ENCODE measurements at regions not wholly inside any gene's neighbourhood (a gene's known extent, or its start where the extent isn't known, plus 50 kb on each side); places are given as distances from the start of the nearest gene placed in this dataset.

DNA sequence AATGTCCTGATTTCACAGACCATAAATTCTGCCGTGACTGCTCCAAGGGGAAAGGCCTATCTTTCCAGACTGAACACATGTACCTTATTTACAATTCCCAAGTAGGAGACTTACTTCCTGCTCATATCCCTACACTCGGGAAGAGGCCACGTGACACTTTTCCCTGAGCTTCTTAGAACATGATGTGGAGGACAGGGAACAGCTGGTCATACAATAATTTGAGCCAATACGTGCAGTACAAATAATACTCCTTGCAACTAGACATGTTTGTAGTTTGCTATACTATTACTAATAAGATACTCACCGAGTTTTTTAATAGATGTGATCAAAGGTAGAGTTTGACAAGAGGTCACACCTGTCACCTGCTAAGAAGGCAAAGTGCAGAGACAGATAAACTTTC, 256.4 kb downstream of the SP3 start:
- TF ChIP-seq, protein P1, sequence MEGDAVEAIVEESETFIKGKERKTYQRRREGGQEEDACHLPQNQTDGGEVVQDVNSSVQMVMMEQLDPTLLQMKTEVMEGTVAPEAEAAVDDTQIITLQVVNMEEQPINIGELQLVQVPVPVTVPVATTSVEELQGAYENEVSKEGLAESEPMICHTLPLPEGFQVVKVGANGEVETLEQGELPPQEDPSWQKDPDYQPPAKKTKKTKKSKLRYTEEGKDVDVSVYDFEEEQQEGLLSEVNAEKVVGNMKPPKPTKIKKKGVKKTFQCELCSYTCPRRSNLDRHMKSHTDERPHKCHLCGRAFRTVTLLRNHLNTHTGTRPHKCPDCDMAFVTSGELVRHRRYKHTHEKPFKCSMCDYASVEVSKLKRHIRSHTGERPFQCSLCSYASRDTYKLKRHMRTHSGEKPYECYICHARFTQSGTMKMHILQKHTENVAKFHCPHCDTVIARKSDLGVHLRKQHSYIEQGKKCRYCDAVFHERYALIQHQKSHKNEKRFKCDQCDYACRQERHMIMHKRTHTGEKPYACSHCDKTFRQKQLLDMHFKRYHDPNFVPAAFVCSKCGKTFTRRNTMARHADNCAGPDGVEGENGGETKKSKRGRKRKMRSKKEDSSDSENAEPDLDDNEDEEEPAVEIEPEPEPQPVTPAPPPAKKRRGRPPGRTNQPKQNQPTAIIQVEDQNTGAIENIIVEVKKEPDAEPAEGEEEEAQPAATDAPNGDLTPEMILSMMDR (IDR thresholded peaks at IDR 0.05 in 8 of 11, conservative IDR thresholded peaks at IDR 0.05 in 3 of 11) = no peak
- no peak for TF ChIP-seq POLR2AphosphoS5 (IDR thresholded peaks at IDR 0.05)
- no peak for TF ChIP-seq POLR2A (IDR thresholded peaks at IDR 0.05)
